HG03521 (cell line): ENCODE measurements at regions not wholly inside any gene's neighbourhood (a gene's known extent, or its start where the extent isn't known, plus 50 kb on each side); places are given as distances from the start of the nearest gene placed in this dataset.
"Not testable (repeated sequence)": the region's sequence is repeated elsewhere in the genome, so short reads cannot be mapped to it uniquely, and the experiment has no call there.

ENCODE experiments used
- ATAC-seq: cut with Tn5 transposase; IDR thresholded peaks from one replicate; pipeline ENCODE4 v1.9.1; 2021; ENCODE audit warnings: mild to moderate bottlenecking, moderate library complexity; ENCODE audit not compliant: unreplicated experiment

DNA sequence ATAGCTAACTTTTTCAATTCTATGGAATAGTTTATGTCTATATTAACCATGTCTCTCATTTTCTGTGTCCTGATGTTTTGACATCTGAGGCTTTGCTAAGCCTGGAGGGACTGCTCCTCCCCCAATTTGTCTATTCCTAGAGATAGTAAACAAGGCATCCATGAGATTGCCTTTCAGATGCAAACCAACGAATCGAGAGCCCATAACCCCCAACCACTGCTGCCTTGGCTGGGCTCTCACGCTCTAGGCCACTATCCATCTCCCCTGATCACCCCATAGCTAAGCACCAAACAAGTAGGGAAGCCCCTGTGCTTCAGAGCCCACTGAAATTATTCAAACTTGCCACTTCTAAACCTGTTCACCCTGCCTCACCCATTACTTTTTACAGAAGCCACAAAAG is 437.7 kb downstream of the SETD4 start:
- no peak for ATAC-seq

GRCh38 chr21:35619184-35619583 is 441.1 kb downstream of the SETD4 start:
- no peak for ATAC-seq

- ATAC-seq, result no peak
These were observed 442.8 kb downstream of the SETD4 start for GRCh38 chr21:35617491-35617890.

GRCh38 chr21:35616090-35616489 is 444.2 kb downstream of the SETD4 start:
- no peak for ATAC-seq

GRCh38 chr21:35615325-35615724 is 445.0 kb downstream of the SETD4 start:
- no peak for ATAC-seq

DNA sequence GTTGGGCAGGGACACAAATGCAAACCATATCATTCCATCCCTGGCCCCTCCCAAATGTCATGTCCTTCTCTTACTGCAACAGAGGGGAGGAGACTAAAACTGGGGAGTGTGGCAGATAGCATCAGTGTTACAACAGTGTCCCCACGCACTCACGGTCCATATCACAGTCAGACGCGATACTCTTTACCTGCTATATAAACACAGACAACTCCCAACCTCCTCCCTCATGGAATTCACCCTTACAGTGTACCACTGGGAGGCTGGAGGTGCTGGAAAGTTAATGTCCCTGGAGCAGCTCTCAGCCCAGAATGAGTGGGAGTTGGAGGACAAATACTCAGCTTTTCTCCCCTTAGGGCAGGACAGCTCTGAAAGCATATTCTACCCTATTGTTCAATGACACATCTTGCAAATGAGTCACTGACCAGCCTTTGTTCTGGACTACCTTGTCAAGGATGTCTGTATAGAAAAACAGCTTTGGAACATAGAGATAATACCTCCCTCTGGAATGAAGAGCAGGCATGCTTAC is 445.9 kb downstream of the SETD4 start:
- no peak for ATAC-seq

DNA sequence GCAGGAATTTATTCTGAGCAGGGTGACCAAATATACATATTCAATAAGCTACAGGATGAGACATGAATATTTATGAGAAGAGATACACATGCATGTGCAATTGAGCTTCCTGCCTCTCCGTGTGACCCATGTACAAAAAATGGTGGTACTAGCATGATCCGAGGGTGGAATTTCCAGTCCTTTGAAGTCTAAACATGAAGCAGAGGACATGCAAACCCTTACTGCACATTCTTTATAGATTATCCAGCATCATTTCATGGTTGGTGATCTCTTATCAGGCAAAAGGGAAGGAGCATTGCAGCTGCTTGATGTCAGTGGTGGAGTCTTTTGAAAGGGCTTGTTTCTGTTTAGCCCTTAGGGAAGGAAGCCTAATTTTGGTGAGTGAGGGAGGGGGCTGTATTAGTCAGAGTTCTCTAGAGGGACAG is 448.6 kb downstream of the SETD4 start:
- ATAC-seq, result no peak

DNA sequence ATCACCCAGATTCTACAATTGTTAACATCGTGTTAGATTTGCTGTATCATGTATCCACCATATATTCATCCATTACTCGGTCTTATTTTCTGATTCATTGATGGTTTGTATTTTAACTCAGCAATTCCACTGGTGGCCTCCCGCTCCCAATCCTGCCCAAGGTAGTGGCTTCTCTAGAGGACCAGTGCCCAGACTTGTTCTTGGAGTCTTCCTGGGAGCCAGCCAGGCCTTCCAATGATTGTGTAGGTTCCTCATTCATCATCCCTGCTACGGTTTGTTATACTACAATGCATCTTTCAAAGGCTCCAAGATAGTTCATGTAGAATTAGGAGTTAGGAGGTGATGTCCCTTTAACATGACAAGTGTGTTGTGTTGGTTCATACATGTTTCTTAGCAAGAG is 451.1 kb downstream of the SETD4 start:
- no peak for ATAC-seq

GRCh38 chr21:35607406-35607805 is 452.9 kb downstream of the SETD4 start:
- ATAC-seq, result no peak

DNA sequence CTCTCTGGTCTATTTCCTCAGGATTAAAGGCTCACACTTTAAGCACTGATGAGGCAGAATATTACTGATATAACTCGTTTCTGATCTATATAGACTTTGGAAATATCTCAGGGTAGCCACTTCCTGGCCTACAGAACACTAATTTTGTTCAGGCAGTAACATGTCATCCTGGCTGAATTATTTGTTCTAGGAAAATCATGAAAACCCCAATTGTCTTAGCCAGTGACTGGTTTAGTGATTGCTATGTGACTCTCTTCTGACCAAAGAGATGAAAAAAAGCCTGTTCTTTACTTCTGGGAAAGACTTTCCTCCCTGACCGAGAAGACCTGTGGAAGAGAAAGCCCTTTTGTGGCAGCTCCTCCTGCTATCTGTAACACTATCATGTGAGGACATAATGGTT is 453.7 kb downstream of the SETD4 start:
- no peak for ATAC-seq

- ATAC-seq, result no peak
These were observed 454.2 kb downstream of the SETD4 start for GRCh38 chr21:35606146-35606545.

GRCh38 chr21:35603494-35603893 is 456.8 kb downstream of the SETD4 start:
- ATAC-seq, result no peak

DNA sequence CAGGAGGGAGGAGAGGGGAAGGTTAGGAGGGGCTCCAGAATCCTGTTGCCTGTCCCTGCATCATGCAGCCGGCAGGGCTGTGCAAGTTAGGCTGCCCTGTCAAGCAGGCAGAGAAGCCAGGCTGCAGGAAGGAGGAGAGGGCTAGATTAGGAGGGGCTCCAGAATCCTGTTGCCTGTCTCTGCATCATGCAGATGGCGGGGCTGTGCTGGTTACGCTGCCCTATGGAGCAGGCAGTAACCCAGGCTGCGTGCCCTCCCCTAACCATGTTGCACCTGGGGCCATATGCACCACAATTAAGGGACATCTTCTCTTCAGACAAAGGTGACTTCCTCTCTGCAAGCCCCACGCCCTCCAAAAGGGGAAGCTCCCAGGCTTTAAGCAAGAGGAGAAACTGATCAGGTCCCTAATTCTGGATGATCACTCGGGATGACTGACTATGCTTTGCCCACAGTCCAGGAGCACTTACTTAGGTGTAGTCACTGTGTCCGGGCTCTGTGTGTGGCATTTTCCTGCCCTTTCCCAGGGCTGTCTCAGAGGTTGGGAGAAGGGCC is 457.4 kb downstream of the SETD4 start:
- no peak for ATAC-seq

DNA sequence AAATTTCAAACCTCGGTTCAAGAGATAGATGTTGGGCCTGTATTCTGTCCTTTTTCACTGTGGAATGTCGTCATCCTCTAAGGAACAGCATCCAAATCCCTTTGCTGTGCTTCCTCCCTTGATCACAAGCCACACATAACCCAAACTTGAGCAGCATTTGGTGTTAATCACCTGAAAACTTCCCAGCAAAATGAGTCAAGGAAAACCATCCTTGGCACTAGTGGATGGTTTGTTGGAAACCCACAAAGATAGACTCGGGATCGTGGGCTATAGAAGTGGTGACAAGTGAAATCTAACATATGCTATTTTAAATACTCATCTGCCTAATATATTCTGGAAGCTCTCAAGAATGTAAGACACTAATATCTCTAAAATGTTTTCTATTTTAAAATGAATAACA is 459.1 kb downstream of the SETD4 start:
- ATAC-seq, result no peak

- ATAC-seq, result no peak
These were observed 461.2 kb downstream of the SETD4 start for GRCh38 chr21:35599164-35599563.

DNA sequence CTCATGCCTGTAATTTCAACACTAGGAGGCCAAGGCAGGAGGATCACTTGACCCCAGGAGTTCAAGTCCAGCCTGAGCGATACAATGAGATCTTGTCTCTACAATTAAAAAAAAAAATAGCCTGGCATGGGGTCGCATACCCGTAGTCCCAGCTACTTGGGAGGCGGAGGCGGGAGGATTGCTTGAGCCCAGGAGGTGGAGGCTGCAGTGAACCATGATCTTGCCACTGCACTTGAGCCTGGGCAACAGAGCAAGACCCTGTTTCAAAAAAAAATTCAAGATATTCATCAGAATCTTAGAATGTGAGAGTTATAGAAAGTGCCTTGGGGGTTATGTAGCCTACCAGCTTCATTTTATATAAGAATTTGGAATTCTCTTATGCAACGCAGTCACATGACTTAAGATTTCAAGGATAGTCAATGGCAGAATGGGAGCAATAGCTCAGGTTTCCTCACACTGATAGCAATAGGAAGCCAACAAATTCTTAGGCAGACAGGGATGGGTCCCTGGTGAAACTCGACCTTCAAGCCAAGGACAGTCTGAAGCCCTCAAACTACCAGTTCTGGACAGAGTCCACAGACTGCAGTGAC is 462.5 kb downstream of the SETD4 start:
- ATAC-seq, result no peak

GRCh38 chr21:35594905-35595304 is 465.4 kb downstream of the SETD4 start:
- no peak for ATAC-seq

DNA sequence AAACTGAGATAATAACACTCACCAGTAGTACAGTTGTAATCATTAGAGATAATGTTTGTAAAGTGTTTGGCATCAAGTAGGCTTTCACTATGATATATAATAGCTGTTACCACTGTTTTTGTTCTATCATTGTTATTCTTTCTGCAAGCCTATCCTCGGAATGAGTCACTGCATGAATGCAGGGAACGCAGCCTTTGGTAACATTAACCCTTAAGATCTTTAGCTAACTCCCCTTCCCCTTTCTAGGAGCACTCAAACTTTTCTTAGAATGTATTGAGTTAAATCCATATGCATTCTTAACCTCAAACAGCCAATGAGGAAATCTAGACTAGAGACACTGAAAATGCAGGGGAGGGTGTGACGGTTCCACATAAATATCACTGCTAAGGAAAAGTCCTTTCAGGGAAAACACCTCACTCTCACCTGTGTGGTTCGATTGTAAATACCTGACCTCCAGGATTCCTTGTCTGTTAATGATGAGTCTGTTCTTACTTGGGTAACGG is 467.3 kb downstream of the SETD4 start:
- ATAC-seq, result no peak

DNA sequence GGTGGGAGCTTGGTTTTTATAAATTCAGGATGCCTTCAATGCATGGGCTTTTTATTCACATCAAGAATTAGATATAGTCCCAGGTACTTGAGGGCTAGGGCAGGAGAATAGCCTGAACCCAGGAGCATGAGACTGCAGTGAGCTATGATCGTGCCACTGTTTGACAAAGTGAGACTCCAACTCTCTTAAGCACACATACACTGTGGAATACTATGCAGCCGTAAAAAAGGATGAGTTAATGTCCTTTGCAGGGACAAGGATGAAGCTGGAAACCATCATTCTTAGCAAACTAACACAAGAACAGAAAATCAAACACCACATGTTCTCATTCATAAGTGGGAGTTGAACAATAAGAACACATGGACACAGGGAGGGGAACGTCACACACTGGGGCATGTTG is 470.0 kb downstream of the SETD4 start:
- not testable (repeated sequence) for ATAC-seq

DNA sequence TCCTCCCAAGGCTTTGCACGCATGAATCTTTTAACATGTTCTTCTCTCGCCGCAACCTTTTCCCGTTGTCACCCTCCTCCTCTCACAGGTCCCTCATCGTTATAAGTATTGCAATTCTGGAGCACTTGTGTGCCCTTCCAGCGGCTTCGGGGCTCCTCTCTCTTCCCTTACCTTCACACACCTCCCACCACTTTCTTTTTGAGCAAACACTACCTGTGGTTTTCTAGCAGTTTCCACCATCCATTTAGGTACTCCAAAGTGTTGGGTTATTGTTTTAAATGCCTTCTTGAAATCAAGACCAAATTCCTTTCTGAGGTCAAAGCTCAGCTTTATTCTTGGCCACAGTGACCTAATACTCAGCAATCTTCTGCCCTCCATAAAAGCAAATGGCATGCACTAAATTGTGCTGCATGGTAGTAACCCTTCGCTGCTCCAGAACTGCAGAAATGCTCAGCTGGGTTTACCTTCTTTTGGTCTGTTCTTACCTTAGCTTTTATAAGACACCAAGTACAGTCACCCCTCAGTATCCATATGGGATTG is 472.4 kb downstream of the SETD4 start:
- ATAC-seq, result no peak

- no peak for ATAC-seq
These were observed 474.0 kb downstream of the SETD4 start for GRCh38 chr21:35586305-35586704.

GRCh38 chr21:35585878-35586277 is 474.4 kb downstream of the SETD4 start:
- no peak for ATAC-seq
